ENCODE measurements at regions not wholly inside any gene's neighbourhood (a gene's known extent, or its start where the extent isn't known, plus 50 kb on each side); places are given as distances from the start of the nearest gene placed in this dataset.

GRCh38 chr17:77444984-77445759, 304.4 kb downstream of the SEC14L1 start (continued):
- TF ChIP-seq TRIM25 (IDR thresholded peaks at IDR 0.05; ENCODE audit: borderline replicate concordance): no peak
- 0 out of 2 replicates have a peak, but pooled peaks have one; percentile 17 for TF ChIP-seq EGR1 (conservative IDR thresholded peaks at IDR 0.05)
- TF ChIP-seq RBM17 (IDR thresholded peaks at IDR 0.05; ENCODE audit: borderline replicate concordance, low read depth, low read length): no peak
- no peak for TF ChIP-seq SAP30 (IDR thresholded peaks at IDR 0.05; ENCODE audit: borderline replicate concordance, insufficient read depth, low read depth, low read length, poor library complexity, severe bottlenecking)
- no peak for TF ChIP-seq CHCHD3 (CRISPR knock-in tag; IDR thresholded peaks at IDR 0.05)
- no peak for TF ChIP-seq POLR2A (conservative IDR thresholded peaks at IDR 0.05)
- no peak for TF ChIP-seq U2AF2 (optimal IDR thresholded peaks at IDR 0.05; ENCODE audit: low read depth, low read length)
- no peak for TF ChIP-seq HDAC2 (IDR thresholded peaks at IDR 0.05)
- no peak for TF ChIP-seq SREBF2 (CRISPR knock-in tag; IDR thresholded peaks at IDR 0.05)
- TF ChIP-seq HDAC1 (IDR thresholded peaks at IDR 0.05): peak in 1 of 2 experiments; percentile 29; a peak in 1 of 4 replicates
- no peak for TF ChIP-seq ZBTB33 (CRISPR knock-in tag; IDR thresholded peaks at IDR 0.05)
- no peak for TF ChIP-seq TCF7 (IDR thresholded peaks at IDR 0.05; ENCODE audit: borderline replicate concordance)
- no peak for TF ChIP-seq GATAD2A (IDR thresholded peaks at IDR 0.05)
- TF ChIP-seq MYC (IDR thresholded peaks at IDR 0.05; ENCODE audit: low read depth, low read length): peak; percentile 34; the same call in 1 of the 2 replicates
- no peak for TF ChIP-seq MYC (CRISPR knock-in tag; IDR thresholded peaks at IDR 0.05; ENCODE audit: borderline replicate concordance, low read depth)
- no peak for TF ChIP-seq BACH1 (tag; IDR thresholded peaks at IDR 0.05)
- TF ChIP-seq BCLAF1 (IDR thresholded peaks at IDR 0.05; ENCODE audit: borderline replicate concordance in 1 of 2, control insufficient read depth in 1 of 2, low read depth in 2 of 2, low read length in 1 of 2): no peak
- TF ChIP-seq DMBX1 (CRISPR knock-in tag; IDR thresholded peaks at IDR 0.05; ENCODE audit: borderline replicate concordance): no peak
- TF ChIP-seq ZNF830 (CRISPR knock-in tag; IDR thresholded peaks at IDR 0.05): no peak
- no peak for TF ChIP-seq ZNF76 (CRISPR knock-in tag; IDR thresholded peaks at IDR 0.05; ENCODE audit: borderline replicate concordance)
- no peak for TF ChIP-seq ZNF41 (CRISPR knock-in tag; conservative IDR thresholded peaks at IDR 0.05)
- TF ChIP-seq MECOM (CRISPR knock-in tag; IDR thresholded peaks at IDR 0.05): no peak
- no peak for TF ChIP-seq MCM2 (IDR thresholded peaks at IDR 0.05; ENCODE audit: low read depth)
- no peak for TF ChIP-seq ZNF253 (CRISPR knock-in tag; conservative IDR thresholded peaks at IDR 0.05)
